LoVo (cell line): ENCODE measurements at regions not wholly inside any gene's neighbourhood (a gene's known extent, or its start where the extent isn't known, plus 50 kb on each side); places are given as distances from the start of the nearest gene placed in this dataset.

Source experiments
- DNase-seq: peaks from one replicate; pipeline ENCODE4 v3.0.0-alpha.2; 2016; ENCODE audit warnings: low spot score

DNA sequence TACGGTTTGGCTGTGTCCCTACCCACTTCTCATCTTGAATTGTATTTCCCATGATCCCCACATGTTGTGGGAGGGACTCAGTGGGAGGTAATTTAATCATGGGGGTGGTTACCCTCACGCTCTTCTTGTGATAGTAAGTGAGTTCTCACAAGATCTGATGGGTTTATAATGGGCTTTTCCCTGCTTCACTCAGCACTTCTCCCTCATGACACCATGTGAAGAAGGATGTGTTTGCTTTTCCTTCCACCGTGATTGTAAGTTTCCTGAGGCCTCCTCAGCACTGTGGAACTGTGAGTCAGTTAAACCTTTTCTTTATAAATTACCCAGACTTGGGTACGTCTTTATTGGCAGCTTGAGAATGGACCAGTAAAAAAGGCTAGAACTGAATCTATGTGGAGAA lies 750.0 kb upstream of the ID2 start:
- DNase-seq = no peak

DNA sequence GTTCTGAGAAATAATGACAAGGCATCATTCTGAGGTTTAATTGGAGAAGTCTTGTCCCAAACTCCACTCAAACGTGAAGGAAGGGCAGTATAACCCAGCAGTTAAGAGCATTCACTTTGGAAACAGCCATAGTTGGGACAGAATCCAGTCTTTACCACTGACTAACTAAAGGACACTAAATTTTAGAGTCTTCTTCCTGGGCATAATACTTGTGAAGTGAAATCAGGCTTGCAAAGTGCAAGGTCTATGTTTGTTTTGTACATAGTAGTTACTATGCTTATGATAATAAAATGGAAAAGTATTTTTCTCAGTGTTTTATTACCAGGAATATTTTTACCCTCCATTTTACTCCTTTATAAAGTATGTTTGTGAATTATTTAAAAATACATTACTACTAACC lies 748.2 kb upstream of the ID2 start:
- DNase-seq = no peak

- no peak for DNase-seq
These were observed 747.4 kb upstream of the ID2 start for GRCh38 chr2:7934476-7934875.

DNA sequence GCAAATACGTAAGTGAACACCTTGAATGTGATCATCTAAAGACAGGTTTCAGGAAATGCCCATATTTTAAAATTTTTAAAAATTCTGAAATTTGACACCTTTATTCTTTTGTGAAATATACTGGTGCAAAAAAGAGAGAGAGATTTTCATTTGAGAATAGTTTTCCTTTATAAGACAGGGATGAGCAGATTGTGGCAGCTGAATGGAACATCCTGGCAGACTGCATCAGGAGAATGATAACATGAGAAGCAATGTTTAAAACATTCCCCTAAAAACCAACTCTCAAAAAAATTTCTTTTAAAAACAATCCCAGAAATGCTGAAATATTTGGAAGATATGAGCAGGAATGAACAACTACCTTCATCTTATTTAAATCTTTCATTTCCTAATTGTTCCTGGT lies 744.8 kb upstream of the ID2 start:
- DNase-seq = no peak

GRCh38 chr2:7940723-7941122 lies 741.1 kb upstream of the ID2 start:
- DNase-seq = no peak

- no peak for DNase-seq
These were observed 738.4 kb upstream of the ID2 start for GRCh38 chr2:7943446-7943845.

DNA sequence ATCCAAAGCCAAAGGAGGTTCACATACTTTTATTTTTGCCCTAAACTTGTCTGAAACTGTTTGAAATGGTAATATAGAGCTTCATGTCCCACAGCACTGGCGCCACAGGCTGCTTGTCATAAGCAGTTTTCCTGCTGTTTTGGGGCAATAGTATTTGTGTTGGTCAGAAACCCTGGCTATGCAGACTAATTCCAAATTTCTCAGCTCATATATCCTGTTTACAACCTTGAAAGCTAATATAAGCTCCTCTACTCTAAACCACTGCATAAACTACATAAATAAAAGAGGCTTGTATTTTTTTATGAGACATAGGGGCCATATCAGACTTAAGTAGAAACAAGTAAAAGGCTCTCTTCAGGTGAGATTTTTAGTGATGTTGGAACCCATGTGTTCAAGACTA lies 736.8 kb upstream of the ID2 start:
- no peak for DNase-seq

DNA sequence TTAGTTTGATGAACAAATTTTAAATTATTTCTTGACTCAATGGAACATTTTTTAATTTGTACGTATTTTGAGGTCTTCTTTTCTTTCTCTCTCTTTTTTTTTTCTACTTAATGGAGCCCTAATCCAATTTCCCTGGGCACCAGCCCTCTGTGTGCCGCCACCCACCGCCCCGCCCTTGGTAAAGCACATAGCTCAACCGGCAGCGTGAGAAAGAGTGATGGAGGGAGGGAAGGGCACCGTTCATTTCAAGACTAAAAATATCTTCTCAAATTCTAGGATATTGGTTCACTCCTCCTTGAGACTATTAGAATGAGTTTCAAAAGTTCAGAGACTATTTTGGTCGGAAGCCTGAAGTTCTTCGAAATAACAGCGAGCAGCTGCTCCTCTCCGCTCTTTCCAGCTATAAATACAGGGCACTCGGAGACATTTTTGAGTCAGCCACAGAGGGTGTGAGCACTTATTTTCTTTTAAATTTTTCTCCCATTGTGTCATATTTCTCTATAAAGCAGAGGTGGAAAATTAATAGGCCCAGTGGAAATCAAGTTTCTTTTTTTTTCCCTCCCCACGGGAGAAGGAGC lies 731.7 kb upstream of the ID2 start:
- DNase-seq = no peak

DNA sequence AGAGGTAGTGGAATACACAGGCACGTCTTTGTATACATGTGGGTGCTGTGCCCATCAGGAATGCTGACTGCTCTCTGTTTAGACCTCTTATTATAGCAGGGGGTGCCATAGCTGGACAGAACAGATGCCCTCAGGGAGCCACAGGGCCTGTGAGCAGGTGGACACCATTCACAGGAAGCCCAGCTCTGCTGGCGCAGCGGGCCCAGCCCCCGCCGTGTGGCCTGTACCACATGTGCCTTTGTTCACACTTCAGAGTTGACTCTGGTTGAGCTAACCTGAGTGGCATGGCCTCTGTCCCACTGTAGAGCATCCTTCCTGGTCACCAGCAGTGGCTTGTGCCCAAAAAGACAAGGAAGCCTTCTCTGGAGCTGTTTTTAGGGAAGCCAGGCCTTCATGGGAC lies 730.9 kb upstream of the ID2 start:
- DNase-seq = no peak

DNA sequence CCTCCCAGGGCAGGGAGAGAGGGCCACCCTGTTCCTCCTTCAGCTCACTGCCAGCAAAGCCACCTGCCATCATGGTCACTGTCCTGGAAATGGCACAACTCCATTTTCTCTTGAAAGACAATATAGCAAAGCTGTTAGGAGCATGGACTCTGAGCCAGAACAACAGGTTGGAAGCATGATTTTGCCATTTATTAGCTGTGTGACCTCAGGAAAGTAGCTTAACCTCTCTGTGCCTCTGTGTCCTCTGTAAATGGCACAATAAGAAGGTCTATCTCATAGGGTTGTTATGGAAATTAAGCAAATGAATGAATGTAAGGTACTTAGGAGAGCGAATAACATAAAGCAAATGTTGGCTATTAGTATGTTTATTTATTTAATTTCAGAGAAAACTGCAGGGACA lies 730.4 kb upstream of the ID2 start:
- no peak for DNase-seq

GRCh38 chr2:7952046-7952745 lies 729.7 kb upstream of the ID2 start:
- no peak for DNase-seq

DNA sequence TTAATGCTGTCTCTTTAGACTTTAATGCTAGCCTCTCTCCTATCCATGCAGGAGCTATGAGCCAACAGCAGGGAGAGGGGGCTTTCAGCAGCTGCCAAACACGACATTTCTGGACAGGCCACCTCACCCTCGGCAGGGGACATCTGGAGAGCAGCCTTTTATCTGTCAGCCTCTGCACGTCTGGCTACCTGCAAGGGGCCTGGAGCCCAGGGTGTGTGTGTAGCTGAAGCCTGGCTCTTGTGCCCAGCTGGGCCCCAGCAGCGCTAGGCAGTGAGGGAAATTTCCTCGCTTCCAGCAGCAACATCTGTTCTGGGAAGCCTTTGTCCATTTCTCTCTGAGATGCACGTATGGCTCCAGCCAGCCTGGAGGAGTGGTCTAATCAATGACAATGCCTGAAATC lies 728.7 kb upstream of the ID2 start:
- no peak for DNase-seq

- DNase-seq = no peak
These were observed 727.6 kb upstream of the ID2 start for GRCh38 chr2:7954234-7954633.

DNA sequence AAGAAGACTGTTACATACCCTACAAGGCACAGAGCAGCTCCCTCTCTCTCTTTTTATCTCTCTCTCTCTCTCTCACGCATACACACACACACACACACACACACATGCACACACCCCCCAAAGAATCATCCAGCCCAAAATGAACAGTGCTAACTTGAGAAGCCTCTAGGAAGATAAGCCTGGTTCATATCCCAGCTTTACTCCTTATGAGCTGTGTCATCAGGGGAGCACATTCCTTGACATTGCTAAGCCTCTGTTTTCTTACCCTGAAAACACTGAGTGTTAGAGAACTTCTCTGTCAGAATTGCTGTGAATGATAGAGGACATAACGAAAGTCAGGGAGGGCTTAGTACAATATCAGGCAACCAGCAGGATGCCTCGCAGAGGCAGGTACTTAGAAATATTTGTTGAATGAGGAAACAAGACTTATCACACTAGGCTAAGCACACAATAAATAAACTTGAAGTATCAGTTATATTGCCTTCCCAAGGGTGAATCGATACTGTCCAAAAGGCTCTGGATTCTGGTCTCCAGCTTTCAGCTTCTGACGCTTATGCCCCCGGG lies 725.6 kb upstream of the ID2 start:
- no peak for DNase-seq

DNA sequence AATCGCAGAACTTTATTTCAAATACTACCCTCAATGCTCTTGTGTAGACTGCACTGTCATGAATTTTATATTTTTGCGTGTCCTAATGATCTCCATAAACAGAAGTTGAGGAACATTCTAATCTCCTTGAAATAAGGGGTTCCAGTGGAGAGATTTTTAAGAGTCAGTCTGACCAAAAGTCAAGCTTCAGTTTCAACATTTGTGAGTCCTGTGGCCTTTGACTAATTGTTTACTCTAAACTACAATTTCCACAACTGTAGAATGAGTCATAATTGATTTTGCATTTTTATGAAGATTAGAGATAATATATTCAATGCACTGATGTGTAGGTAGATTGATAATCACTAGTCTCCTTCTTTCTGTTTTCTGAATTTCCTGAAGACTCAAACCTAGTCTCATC lies 720.3 kb upstream of the ID2 start:
- no peak for DNase-seq

DNA sequence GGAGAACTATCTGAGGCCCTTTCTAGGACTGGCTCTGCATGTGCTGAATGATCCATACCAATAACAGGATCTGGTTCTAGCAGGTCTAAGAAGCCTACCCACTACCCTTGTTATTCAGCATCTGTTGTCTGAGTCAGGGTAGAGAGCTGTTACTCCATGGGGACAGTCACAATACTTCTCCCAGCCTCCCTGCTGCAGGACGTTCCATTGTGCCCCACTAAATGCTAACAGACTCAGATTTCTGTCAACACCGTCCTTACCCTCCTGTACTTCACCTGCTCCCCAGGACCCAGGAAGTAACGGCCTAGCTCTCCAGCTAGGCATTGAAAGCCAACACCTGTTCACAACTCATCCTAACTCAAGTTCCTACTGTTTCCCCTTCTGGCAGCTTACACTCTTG lies 719.7 kb upstream of the ID2 start:
- no peak for DNase-seq

DNA sequence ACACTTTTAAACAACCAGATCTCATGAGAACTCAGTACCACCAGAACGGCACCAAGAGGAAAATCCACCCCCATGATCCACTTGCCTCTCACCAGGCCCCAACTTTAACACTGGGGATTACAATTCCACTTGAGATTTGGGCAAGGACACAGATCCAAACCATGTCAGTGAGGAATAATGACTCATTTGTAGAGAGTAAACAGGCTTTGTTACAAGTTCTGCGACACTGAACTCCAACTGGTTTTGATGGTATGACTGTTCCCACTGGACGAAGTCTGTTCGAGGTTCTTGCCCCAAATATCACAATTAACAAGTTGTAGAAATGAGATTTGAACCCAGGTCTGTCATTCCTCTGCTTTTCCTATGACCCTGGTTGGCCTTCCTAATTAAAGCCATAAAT lies 718.1 kb upstream of the ID2 start:
- no peak for DNase-seq

GRCh38 chr2:7966032-7966431 lies 715.8 kb upstream of the ID2 start:
- DNase-seq = no peak

- no peak for DNase-seq
These were observed 714.0 kb upstream of the ID2 start for GRCh38 chr2:7967707-7968405.

- no peak for DNase-seq
These were observed 711.9 kb upstream of the ID2 start for GRCh38 chr2:7969756-7970515.

- DNase-seq = no peak
These were observed 710.6 kb upstream of the ID2 start for GRCh38 chr2:7971248-7971647.

- no peak for DNase-seq
These were observed 710.0 kb upstream of the ID2 start for GRCh38 chr2:7971841-7972240.

DNA sequence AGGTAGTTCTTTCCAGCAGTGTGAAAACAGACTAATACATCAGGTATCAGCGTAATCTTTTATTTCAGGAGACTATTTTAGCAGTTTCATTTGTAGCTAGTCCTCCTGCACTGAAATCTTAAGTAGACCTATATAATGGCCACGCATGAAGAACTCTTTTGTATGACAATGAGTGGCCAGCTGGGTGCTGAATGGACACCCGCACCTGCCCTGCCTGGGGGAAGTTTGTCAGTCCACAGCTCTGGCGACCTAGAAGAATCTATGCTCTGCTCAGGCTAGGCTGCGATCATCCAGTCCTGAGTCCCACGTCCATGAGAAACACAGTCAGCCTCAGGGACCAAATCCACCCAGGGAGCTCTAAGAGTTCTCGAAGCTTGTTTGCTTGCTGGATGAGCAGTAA lies 709.2 kb upstream of the ID2 start:
- no peak for DNase-seq
